ENCODE measurements at regions not wholly inside any gene's neighbourhood (a gene's known extent, or its start where the extent isn't known, plus 50 kb on each side); places are given as distances from the start of the nearest gene placed in this dataset.

GRCh38 chr12:46509135-46509534 lies 136.6 kb upstream of the SLC38A2 start:
- Mint-ChIP-seq H3K9me3 (ENCODE audit: low read depth) (peaks cover 51% of the 10 kb centered on the region), H3K27ac (no peak overlapping the region), H3K4me1 (ENCODE audit: low read depth) (peaks cover 13% of the 10 kb centered on the region), H3K27me3 (no peaks in the 10 kb centered on the region), H3K36me3 (ENCODE audit: insufficient read depth) (peaks cover 3% of the 10 kb centered on the region), H3K4me3 (ENCODE audit: low read depth) (no peak overlapping the region)
- no peak for TF ChIP-seq CTCF (IDR thresholded peaks at IDR 0.05; ENCODE audit: unreplicated experiment)
- DNase-seq (ENCODE audit: low spot score, unreplicated experiment) = no peak

GRCh38 chr12:46508651-46509050 lies 136.1 kb upstream of the SLC38A2 start:
- DNase-seq (ENCODE audit: low spot score, unreplicated experiment) = no peak
- no peak overlapping the region for H3K27ac Mint-ChIP-seq
- peaks cover 51% of the 10 kb centered on the region for H3K9me3 Mint-ChIP-seq (ENCODE audit: low read depth)
- no peak for TF ChIP-seq CTCF (IDR thresholded peaks at IDR 0.05; ENCODE audit: unreplicated experiment)
- H3K27me3 Mint-ChIP-seq = no peaks in the 10 kb centered on the region
- H3K4me3 Mint-ChIP-seq (ENCODE audit: low read depth) = no peak overlapping the region
- H3K36me3 Mint-ChIP-seq (ENCODE audit: insufficient read depth) = peaks cover 3% of the 10 kb centered on the region
- H3K4me1 Mint-ChIP-seq (ENCODE audit: low read depth) = peaks cover 13% of the 10 kb centered on the region

- Mint-ChIP-seq H3K9me3 (ENCODE audit: low read depth) (peaks cover 51% of the 10 kb centered on the region), H3K4me1 (ENCODE audit: low read depth) (peaks cover 5% of the 10 kb centered on the region), H3K27ac (no peak overlapping the region), H3K27me3 (no peaks in the 10 kb centered on the region), H3K4me3 (ENCODE audit: low read depth) (no peak overlapping the region), H3K36me3 (ENCODE audit: insufficient read depth) (peaks cover 3% of the 10 kb centered on the region)
- DNase-seq (ENCODE audit: low spot score, unreplicated experiment) = no peak
- no peak for TF ChIP-seq CTCF (IDR thresholded peaks at IDR 0.05; ENCODE audit: unreplicated experiment)
Measured at GRCh38 chr12:46507766-46508165, 135.2 kb upstream of the SLC38A2 start.

GRCh38 chr12:46506961-46507360 lies 134.4 kb upstream of the SLC38A2 start:
- H3K27ac Mint-ChIP-seq = no peak overlapping the region
- peaks cover 53% of the 10 kb centered on the region for H3K9me3 Mint-ChIP-seq (ENCODE audit: low read depth)
- H3K36me3 Mint-ChIP-seq (ENCODE audit: insufficient read depth) = peaks cover 5% of the 10 kb centered on the region
- no peaks in the 10 kb centered on the region for H3K27me3 Mint-ChIP-seq
- no peak for TF ChIP-seq CTCF (IDR thresholded peaks at IDR 0.05; ENCODE audit: unreplicated experiment)
- H3K4me1 Mint-ChIP-seq (ENCODE audit: low read depth) = no peaks in the 10 kb centered on the region
- no peak for DNase-seq (ENCODE audit: low spot score, unreplicated experiment)
- H3K4me3 Mint-ChIP-seq (ENCODE audit: low read depth) = no peak overlapping the region

- no peak for TF ChIP-seq CTCF (IDR thresholded peaks at IDR 0.05; ENCODE audit: unreplicated experiment)
- Mint-ChIP-seq H3K4me3 (ENCODE audit: low read depth) (no peak overlapping the region), H3K36me3 (ENCODE audit: insufficient read depth) (peaks cover 3% of the 10 kb centered on the region), H3K9me3 (ENCODE audit: low read depth) (peaks cover 52% of the 10 kb centered on the region), H3K4me1 (ENCODE audit: low read depth) (no peaks in the 10 kb centered on the region), H3K27me3 (no peaks in the 10 kb centered on the region), H3K27ac (no peak overlapping the region)
- no peak for DNase-seq (ENCODE audit: low spot score, unreplicated experiment)
Measured at GRCh38 chr12:46506198-46506597, 133.6 kb upstream of the SLC38A2 start.

Data from progenitor cell of endocrine pancreas (in vitro differentiated cells).